ENCODE measurements at regions not wholly inside any gene's neighbourhood (a gene's known extent, or its start where the extent isn't known, plus 50 kb on each side); places are given as distances from the start of the nearest gene placed in this dataset.

DNA sequence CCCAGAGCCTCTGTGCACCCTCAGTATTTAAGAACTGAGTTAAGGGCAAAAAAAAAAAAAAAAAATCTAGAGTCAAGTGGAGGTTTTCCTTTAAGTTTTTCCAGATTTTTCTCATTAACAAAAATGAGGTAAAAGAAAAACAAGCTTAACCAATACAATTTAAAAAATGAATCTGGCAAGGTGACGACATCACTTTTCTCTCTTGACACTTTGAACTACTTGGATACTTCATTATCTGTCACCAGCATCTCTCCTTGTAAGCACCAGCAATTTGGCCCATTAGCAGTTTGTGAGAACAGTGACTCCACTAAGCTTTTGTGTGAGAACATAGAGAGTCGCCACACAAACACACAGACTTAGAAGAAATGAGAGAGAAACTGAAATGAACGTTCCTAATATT is 345.7 kb upstream of the SLC30A5 start:
- TF ChIP-seq CTCF (IDR thresholded peaks at IDR 0.05; ENCODE audit: low read depth, low read length, poor library complexity, severe bottlenecking) (no peak), EZH2phosphoT487 (IDR thresholded peaks at IDR 0.05; ENCODE audit: borderline replicate concordance, low read length) (no peak)

Data from DOHH2 (cell line).